ENCODE measurements at regions not wholly inside any gene's neighbourhood (a gene's known extent, or its start where the extent isn't known, plus 50 kb on each side); places are given as distances from the start of the nearest gene placed in this dataset.

DNA sequence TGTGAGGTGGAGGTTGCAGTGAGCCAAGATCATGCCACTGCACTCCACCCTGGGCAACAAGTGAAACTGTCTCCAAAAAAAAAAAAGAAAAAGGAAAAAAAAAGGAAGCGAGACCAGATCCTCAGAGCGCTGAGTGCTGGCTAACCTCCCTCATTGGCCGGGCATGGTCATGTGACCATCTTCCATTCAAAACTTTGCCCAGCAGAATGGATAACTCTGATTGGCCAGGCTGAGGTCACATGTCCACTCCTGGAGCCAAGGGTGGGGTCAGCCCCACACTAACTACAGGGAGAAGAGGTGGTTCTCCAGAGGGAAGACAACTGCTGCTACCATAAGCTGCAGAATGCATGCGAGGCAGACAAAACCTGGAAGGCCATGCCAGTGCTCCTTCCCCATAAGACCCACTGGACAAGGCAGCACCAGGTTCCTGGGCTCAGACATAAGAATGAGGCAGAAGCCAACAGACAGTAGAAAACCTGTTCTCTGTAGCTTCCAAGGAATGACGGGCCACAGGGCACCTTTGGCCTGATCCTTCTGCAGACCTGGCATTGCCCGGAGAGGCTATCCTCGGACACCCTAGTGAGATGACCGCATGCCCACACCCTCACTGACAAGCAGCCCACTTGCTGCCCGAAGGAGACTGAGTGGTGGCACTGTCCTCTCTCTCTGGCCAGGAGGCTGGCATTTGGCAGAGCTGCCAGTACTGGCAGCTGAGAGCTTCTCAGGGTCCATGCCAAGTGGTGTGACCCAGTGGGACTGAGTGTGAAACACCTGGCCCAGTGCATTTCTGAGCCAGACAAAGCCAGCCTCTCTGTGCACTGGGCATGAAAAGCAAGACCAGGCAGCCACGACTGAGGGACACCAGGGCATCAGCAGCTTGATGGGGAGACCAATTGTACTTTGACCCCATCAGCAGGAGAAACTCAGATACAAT is 311.9 kb upstream of the SULF2 start:
- DNase-seq: no peak

- no peak for DNase-seq
Measured at GRCh38 chr20:48096212-48096875, 311.1 kb upstream of the SULF2 start.

DNA sequence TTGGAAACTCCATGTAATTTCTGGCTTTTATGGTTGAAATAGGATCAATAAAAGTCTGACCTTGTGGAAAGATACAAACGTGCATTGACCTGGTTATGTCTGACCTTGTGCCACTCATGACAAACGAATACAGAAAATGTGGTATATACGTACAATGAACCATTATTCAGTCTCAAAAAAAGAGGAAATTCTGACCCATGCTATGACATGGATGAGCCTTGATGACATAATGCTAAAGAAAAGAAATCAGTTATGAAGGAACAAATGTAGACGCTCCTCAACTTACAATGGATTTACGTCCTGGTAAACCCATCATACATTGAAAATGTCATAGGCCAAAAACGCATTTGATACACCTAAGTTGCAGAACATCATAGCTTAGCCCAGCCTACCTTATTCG is 309.7 kb upstream of the SULF2 start:
- no peak for DNase-seq

GRCh38 chr20:48094196-48094749 is 309.0 kb upstream of the SULF2 start:
- DNase-seq: no peak

- DNase-seq: no peak
Measured at GRCh38 chr20:48092596-48093280, 307.5 kb upstream of the SULF2 start.

DNA sequence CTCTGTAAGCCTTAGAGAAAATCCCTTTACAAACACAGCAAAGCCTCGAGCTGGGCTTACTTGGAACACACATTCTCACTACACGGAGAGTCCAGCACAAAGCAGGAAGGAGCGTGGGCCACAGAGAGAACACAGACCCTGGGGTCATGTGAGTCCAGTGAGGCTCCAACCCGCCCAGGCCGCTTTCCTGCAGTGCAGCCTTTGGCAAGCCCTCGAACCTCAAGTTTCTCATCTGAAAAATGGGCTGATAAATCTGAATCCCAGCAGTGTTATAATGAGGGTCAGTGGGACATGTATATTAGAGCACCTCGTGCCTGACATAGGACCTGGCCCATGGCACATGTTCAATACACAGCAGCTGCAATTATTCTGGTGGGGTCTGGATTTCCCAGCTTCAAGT is 305.5 kb upstream of the SULF2 start:
- DNase-seq: no peak

DNA sequence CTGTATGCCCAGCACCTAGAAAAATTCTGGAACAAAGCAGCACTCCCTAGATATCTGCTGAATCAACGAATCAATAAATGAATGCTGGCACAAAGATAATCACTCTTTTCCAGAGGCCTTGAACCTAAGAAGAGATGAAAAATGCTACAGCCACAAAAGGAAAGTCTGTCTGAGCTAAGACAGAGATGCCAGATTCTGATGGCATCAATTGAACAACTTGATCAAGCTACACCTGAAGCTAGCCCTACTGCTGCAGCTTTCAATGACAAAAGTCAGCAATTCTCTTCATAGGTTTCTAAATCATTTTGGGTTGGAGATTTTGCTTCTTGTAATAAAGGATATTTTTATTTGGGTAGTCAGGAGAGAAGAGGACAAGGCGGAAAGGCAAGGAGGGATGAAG is 305.0 kb upstream of the SULF2 start:
- no peak for DNase-seq

DNA sequence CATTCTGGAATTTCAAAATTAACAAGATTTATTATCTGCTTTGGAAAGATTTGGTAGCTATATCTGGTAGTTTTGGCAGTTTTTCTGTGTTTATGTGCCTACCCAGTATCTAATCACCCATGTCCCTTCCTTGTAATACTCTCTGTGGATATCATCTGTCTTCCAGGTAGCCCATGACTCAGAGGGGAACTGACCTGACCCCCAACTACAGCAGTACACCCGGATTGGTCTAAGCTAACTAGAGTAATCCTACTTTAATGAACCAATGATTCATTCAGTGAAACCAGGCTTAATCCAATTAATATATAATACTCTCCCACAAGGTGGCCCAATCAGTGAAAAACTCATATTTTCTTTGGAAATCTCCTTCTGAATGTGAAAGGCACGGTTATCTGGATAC is 295.3 kb upstream of the SULF2 start:
- no peak for DNase-seq

DNA sequence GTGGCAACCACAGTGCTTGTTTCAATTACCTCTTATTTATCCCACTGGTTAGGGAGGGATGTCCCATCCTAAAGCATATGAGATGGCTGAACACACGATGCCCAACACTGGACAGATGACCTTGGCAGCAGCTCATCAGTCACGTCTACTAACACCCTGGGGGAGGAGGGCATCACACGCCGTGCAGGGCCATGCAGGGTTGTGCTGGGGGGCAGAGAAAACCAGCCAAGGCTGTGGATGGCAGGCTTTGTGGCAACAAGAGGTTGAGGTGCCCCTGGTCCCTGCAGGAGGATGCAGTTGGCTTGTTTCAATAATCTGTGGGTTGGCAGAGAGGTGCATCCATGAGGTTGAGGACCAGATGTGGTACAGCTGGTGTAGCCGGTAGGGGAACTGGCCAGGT is 293.7 kb upstream of the SULF2 start:
- DNase-seq: no peak

- DNase-seq: no peak
Measured at GRCh38 chr20:48076747-48077146, 291.5 kb upstream of the SULF2 start.

GRCh38 chr20:48076247-48076646 is 291.0 kb upstream of the SULF2 start:
- DNase-seq: no peak

DNA sequence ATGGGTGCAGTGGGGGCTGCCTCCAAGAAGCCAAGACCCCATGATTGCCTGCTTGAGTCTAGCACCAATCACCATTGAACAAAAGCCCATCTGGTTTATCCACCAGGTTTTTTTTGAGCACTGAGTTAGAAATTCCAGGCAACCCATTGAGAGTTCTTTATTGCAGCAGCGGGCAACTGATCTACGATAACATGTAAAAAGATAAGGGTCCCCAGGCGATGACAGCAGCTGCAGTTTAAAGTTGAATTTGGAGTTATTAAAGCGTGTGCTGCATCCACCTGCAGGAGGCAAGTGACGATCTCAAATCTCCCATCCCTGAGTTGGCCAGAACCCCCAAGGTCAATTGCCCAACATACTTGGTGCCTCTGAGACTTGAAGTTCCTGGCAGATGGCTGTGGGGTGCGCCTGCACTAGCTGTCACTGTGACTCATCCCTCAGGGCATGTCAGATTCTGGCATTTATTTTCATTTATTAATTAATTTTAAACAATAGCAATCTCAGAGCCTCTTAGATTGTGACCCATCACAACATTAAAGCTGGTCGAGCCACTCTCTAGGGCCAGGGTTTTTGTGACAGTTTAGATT is 290.4 kb upstream of the SULF2 start:
- DNase-seq: no peak

DNA sequence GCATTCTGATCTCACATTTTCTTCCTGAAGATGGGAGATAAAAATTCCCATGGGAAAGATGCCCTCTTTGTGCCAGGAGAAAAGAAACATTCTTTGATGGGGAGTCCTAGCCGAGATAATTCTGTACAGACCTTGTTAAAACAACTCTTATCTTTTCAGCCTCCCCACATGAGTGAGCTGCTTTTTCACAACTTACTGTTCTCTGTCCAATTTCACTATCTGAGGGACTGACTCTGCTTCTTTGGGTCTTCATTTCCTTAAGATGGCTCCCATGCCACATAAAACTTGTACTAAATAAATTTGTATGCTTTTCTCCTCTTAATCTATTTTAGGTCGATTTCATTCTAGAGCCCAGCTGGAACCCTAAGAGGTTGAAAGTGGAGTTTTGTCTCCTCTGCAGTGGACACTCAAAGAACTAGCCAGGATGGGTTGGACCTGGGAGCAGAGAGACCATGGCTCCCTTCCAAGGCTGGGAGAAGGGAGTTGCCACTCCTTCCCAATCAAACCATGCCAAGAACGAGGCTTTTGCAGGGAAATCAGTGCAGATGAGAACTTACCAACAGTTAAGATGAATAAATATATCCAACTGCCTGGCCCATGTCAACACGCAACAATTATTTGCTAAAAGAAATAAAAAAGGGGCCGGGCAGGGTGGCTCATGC is 285.8 kb upstream of the SULF2 start:
- DNase-seq: no peak

DNA sequence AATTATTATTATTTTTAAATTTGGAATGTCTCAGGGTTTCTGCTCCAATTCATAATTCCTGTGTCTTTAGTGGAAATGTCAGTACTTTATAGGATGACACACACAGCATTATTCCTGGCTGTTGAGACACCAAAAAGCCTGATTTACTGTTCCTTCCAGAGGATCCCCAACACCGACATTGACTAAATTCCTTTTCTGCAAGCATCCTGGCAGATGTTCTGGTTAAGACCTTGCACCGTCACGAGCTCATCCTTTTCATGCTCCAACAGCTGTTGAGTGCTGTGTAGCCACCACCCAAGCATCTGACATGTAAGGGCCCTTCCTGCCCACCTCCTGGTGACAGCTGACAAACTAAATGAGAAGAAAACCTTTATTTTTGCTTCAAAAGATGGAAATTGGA is 284.3 kb upstream of the SULF2 start:
- no peak for DNase-seq

DNA sequence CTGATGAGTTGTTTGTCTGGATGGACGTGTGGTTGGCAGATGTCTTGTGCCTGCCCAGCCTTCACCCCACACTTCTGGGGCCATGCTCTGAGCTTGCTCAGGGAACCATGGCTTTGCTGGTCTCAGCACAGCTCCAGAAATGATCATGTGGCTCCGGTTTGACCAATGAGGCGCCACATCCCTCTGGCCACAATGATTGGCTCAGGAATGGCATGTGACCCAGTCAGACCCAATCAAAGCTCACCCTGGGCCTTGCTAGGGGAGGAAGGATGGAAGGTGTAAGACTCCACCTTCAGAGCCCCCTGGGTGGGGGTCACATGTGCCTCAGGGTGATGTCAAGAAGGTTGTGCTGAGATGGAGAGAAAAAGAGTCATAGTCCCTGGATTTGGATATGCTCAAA is 281.6 kb upstream of the SULF2 start:
- no peak for DNase-seq

GRCh38 chr20:48066246-48066645 is 281.0 kb upstream of the SULF2 start:
- DNase-seq: no peak

GRCh38 chr20:48065833-48066232 is 280.6 kb upstream of the SULF2 start:
- no peak for DNase-seq

- DNase-seq: no peak
Measured at GRCh38 chr20:48064929-48065328, 279.6 kb upstream of the SULF2 start.

DNA sequence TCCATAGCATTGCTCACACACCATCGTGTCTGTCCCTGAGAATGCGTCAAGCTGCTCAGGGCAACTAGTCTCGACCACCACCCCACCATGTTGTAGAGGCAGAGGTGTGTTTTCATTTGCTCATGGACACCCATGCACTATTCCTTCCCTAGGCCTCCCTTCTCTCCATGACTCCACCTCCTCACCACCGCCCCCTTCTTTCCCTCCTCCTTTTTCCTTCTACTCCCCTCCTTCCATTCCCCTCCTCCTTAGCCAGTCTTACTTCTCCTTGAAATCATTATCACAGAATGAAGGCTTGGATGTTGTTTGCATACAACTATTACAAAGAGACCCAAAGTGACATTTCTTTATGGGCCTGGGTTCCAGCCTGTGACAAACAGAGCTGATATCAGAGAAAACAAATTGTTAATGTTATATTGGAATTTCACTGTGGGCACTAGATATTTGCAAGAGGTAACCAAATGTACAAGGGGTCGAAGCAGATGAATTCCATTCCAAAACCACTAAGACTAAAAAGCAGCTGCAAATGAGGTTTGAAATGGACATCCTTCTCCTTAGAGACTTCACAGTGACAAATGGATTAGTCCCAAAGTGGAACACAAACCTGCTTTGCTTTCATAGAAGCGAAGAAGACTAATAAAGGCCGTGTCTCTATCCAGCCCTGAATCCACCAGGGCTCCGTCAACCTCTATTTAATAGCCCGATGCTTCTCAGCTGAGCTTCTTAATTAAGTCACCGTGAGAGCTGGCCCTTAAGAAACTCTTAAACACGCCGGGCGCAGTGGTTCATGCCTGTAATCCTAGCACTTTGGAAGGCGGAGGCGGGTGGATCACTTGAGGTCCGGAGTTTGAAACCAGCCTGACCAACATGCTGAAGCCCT is 275.8 kb upstream of the SULF2 start:
- DNase-seq: no peak

DNA sequence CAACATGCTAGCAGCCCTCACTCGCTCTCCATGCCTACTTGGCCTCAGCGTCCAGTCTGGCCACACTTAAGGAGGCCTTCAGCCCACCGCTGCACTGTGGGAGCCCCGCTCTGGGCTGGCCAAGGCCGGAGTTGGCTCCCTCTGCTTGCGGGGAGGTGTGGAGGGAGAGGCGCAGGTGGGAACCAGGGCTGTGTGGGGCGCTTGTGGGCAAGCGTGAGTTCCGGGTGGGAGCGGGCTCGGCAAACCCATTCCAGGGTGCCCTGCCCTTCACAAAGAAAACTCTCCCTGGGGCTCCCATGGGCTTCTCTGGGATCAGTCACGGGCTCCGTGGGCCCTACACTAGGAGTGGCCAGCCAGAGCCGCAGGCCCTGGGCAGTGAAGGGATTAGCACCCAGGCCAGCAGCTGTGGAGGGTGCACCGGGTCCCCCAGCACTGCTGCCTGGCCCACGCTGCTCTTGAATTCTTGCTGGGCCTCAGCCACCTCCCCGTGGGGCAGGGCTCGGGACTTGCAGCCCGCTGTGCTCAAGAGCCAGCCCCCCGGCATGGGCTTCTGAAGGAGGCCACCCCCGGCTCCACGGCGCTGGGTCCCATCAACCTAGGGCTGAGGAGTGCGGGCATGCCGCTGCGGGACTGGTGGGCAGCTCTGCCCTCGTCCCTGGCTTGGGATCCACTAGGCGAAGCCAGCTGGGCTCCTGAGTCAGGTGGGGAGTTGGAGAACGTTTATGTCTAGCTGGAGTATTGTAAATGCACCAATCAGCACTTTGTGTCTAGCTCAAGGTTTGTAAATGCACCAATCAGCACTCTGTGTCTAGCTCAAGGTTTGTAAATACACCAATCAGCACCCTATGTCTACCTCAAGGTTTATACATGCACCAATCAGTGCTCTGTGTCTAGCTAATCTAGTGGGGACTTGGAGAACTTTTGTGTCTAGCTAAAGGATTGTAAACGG is 273.6 kb upstream of the SULF2 start:
- no peak for DNase-seq
